ENCODE measurements at regions not wholly inside any gene's neighbourhood (a gene's known extent, or its start where the extent isn't known, plus 50 kb on each side); places are given as distances from the start of the nearest gene placed in this dataset.

DNA sequence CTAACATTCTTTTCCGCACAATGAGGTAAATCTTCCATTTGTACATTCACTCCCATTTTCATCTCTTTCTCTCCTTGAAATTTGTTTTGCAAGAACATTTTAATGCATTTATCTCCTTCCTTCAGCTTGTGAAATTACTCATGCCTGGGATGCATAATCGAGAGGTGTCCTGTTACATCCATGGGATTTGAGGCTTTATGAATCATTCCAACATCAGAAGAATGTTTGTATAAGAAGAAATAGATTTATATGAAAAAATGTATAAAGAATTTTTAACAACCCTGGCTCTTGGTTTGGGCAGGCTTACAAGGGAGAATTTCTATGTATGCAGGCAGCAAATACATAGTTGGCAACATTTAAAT is 93.2 kb upstream of the MBNL1 start:
- no peak overlapping the region for H3K9ac ChIP-seq
- no peak overlapping the region for H3K4me3 ChIP-seq (IDR thresholded peaks at IDR 0.05; ENCODE audit: insufficient read depth, low read depth, low read length)
- H2AFZ ChIP-seq (ENCODE audit: low read depth), result no peak overlapping the region
- 0 out of 2 replicates have a peak, but pooled peaks cover 3% of the 10 kb centered on the region for H3K36me3 ChIP-seq (ENCODE audit: insufficient read depth)
- H3K27me3 ChIP-seq (ENCODE audit: insufficient read depth, low read depth), result no peaks in the 10 kb centered on the region
- H3K4me2 ChIP-seq, result no peak overlapping the region
- no peaks in the 10 kb centered on the region for H4K20me1 ChIP-seq (ENCODE audit: insufficient read depth)
- no peak overlapping the region for H3K27ac ChIP-seq
- H3K4me1 ChIP-seq (ENCODE audit: low read depth, poor library complexity, severe bottlenecking), result no peaks in the 10 kb centered on the region
- TF ChIP-seq CTCF (conservative IDR thresholded peaks at IDR 0.05; ENCODE audit: low read depth, low read length), result no peak
- H3K79me2 ChIP-seq (ENCODE audit: insufficient read depth, low read depth), result no peaks in the 10 kb centered on the region

- Histone ChIP-seq H3K27ac (no peak overlapping the region), H3K36me3 (ENCODE audit: insufficient read depth) (0 out of 2 replicates have a peak, but pooled peaks cover under 1% of the 10 kb centered on the region), H3K9ac (no peak overlapping the region), H3K27me3 (ENCODE audit: insufficient read depth, low read depth) (no peaks in the 10 kb centered on the region), H3K4me1 (ENCODE audit: low read depth, poor library complexity, severe bottlenecking) (no peaks in the 10 kb centered on the region), H4K20me1 (ENCODE audit: insufficient read depth) (no peaks in the 10 kb centered on the region), H3K4me2 (no peak overlapping the region), H3K79me2 (ENCODE audit: insufficient read depth, low read depth) (no peaks in the 10 kb centered on the region), H2AFZ (ENCODE audit: low read depth) (no peak overlapping the region), H3K4me3 (IDR thresholded peaks at IDR 0.05; ENCODE audit: insufficient read depth, low read depth, low read length) (no peak overlapping the region)
- TF ChIP-seq CTCF (conservative IDR thresholded peaks at IDR 0.05; ENCODE audit: low read depth, low read length), result no peak
Observed at GRCh38 chr3:152176241-152176640, 92.5 kb upstream of the MBNL1 start.

GRCh38 chr3:152176998-152177397 is 91.7 kb upstream of the MBNL1 start:
- no peak overlapping the region for H3K9ac ChIP-seq
- H4K20me1 ChIP-seq (ENCODE audit: insufficient read depth), result no peaks in the 10 kb centered on the region
- H3K4me2 ChIP-seq, result no peak overlapping the region
- H3K4me3 ChIP-seq (IDR thresholded peaks at IDR 0.05; ENCODE audit: insufficient read depth, low read depth, low read length), result no peak overlapping the region
- H3K79me2 ChIP-seq (ENCODE audit: insufficient read depth, low read depth), result no peaks in the 10 kb centered on the region
- no peaks in the 10 kb centered on the region for H3K4me1 ChIP-seq (ENCODE audit: low read depth, poor library complexity, severe bottlenecking)
- no peak overlapping the region for H2AFZ ChIP-seq (ENCODE audit: low read depth)
- H3K27ac ChIP-seq, result no peak overlapping the region
- H3K36me3 ChIP-seq (ENCODE audit: insufficient read depth), result no peaks in the 10 kb centered on the region
- no peaks in the 10 kb centered on the region for H3K27me3 ChIP-seq (ENCODE audit: insufficient read depth, low read depth)
- TF ChIP-seq CTCF (conservative IDR thresholded peaks at IDR 0.05; ENCODE audit: low read depth, low read length), result no peak

DNA sequence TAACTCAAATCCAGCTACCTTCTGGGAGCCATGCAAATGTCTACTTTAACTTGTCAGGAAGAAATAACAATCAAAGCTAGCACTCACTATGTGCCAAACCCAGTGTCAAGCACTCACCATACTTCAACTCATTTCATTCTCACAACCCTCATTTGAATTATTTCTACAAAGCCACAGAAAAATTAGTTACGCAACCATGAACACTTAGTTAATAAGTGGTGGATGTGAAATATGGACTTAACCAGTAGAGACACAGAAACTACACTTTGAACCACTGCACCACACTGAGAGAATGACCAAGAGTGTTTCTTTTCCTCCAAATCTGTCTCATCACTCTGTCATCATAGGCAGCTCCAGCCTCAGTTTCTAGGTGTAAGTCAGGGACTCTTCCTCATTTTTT is 91.0 kb upstream of the MBNL1 start:
- no peak overlapping the region for H3K4me2 ChIP-seq
- no peak overlapping the region for H3K4me3 ChIP-seq (IDR thresholded peaks at IDR 0.05; ENCODE audit: insufficient read depth, low read depth, low read length)
- no peak overlapping the region for H3K9ac ChIP-seq
- no peak for TF ChIP-seq CTCF (conservative IDR thresholded peaks at IDR 0.05; ENCODE audit: low read depth, low read length)
- no peaks in the 10 kb centered on the region for H3K27me3 ChIP-seq (ENCODE audit: insufficient read depth, low read depth)
- no peak overlapping the region for H2AFZ ChIP-seq (ENCODE audit: low read depth)
- H3K36me3 ChIP-seq (ENCODE audit: insufficient read depth), result no peaks in the 10 kb centered on the region
- H3K27ac ChIP-seq, result no peak overlapping the region
- H4K20me1 ChIP-seq (ENCODE audit: insufficient read depth), result no peaks in the 10 kb centered on the region
- no peaks in the 10 kb centered on the region for H3K4me1 ChIP-seq (ENCODE audit: low read depth, poor library complexity, severe bottlenecking)
- H3K79me2 ChIP-seq (ENCODE audit: insufficient read depth, low read depth), result no peaks in the 10 kb centered on the region

DNA sequence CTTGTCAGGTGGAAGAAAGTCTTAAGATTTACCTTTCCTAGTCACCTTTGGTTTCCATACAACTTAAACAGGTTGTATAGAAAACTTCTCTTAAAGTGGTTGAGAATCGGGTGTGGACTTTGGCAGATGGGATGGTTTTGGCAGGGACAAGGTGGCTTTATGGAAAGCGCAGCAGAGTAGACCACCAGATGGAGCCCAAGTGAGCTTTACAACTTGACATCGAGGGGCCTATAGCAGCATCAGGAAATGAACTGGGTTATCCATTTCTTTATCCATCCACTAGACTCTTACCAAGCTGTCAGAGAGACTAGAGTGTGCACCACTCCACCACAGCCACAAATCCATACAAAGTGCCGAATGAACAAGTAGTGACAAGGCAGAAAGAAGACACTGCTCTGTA is 85.3 kb upstream of the MBNL1 start:
- Histone ChIP-seq H3K79me2 (ENCODE audit: insufficient read depth, low read depth) (no peaks in the 10 kb centered on the region), H3K36me3 (ENCODE audit: insufficient read depth) (no peaks in the 10 kb centered on the region), H3K4me1 (ENCODE audit: low read depth, poor library complexity, severe bottlenecking) (no peaks in the 10 kb centered on the region), H3K9ac (no peak overlapping the region), H2AFZ (ENCODE audit: low read depth) (no peak overlapping the region), H3K4me3 (IDR thresholded peaks at IDR 0.05; ENCODE audit: insufficient read depth, low read depth, low read length) (no peak overlapping the region), H3K4me2 (no peak overlapping the region), H3K27ac (no peak overlapping the region), H4K20me1 (ENCODE audit: insufficient read depth) (no peaks in the 10 kb centered on the region), H3K27me3 (ENCODE audit: insufficient read depth, low read depth) (no peaks in the 10 kb centered on the region)
- no peak for TF ChIP-seq CTCF (conservative IDR thresholded peaks at IDR 0.05; ENCODE audit: low read depth, low read length)

All from KMS-11 (cell line).